Keratinocyte (primary cell): ENCODE measurements at regions not wholly inside any gene's neighbourhood (a gene's known extent, or its start where the extent isn't known, plus 50 kb on each side); places are given as distances from the start of the nearest gene placed in this dataset.

Experiments used
- CTCF ChIP-seq, 3 experiments: IDR thresholded peaks in 1 of 3; conservative IDR thresholded peaks in 1 of 3; optimal IDR thresholded peaks in 1 of 3; 2 replicates in 2 of 3; 3 replicates in 1 of 3; pipeline versions ENCODE3 to v1.5.1; 2011; ENCODE audit warnings: low read length in 3 of 3, mild to moderate bottlenecking in 3 of 3, moderate library complexity in 2 of 3, control low read depth in 1 of 3, inconsistent platforms in 1 of 3; ENCODE audit not compliant: insufficient read depth in 2 of 3; ENCODE audit errors: extremely low read depth in 1 of 3
- EZH2 ChIP-seq: IDR thresholded peaks from one replicate; pipeline ENCODE4 v1.6.1; 2012; ENCODE audit warnings: inconsistent platforms, mild to moderate bottlenecking, low read length, moderate library complexity

- TF ChIP-seq CTCF (optimal IDR thresholded peaks at IDR 0.05 in 1 of 3, IDR thresholded peaks at IDR 0.05 in 1 of 3, conservative IDR thresholded peaks at IDR 0.05 in 1 of 3; ENCODE audit: extremely low read depth in 1 of 3, insufficient read depth in 2 of 3, low read length in 3 of 3) (no peak), EZH2 (no peak)
These were observed 114.2 kb downstream of the PLEKHG1 start for GRCh38 chr6:150713931-150714330.
